GM19438 (cell line): ENCODE measurements at regions not wholly inside any gene's neighbourhood (a gene's known extent, or its start where the extent isn't known, plus 50 kb on each side); places are given as distances from the start of the nearest gene placed in this dataset.

Source experiments
- ATAC-seq: cut with Tn5 transposase; IDR thresholded peaks from one replicate; pipeline ENCODE4 v1.9.1; 2021; ENCODE audit warnings: low read depth; ENCODE audit not compliant: unreplicated experiment

- ATAC-seq: no peak
Observed at GRCh38 chr20:39699166-39699725, 737.1 kb downstream of the DHX35 start.

- ATAC-seq: no peak
Observed at GRCh38 chr20:39698752-39699151, 736.6 kb downstream of the DHX35 start.

GRCh38 chr20:39691151-39691862, 729.2 kb downstream of the DHX35 start:
- no peak for ATAC-seq

GRCh38 chr20:39676857-39677391, 714.8 kb downstream of the DHX35 start:
- no peak for ATAC-seq

- ATAC-seq: no peak
Observed at GRCh38 chr20:39676241-39676640, 714.1 kb downstream of the DHX35 start.

GRCh38 chr20:39674842-39675241, 712.7 kb downstream of the DHX35 start:
- ATAC-seq: no peak

GRCh38 chr20:39670988-39671387, 708.8 kb downstream of the DHX35 start:
- ATAC-seq: no peak

- ATAC-seq: no peak
Observed at GRCh38 chr20:39669659-39670058, 707.5 kb downstream of the DHX35 start.

GRCh38 chr20:39668038-39668437, 705.9 kb downstream of the DHX35 start:
- ATAC-seq: no peak

- no peak for ATAC-seq
Observed at GRCh38 chr20:39661833-39662232, 699.7 kb downstream of the DHX35 start.

GRCh38 chr20:39660965-39661364, 698.8 kb downstream of the DHX35 start:
- ATAC-seq: no peak

- ATAC-seq: no peak
Observed at GRCh38 chr20:39660226-39660625, 698.1 kb downstream of the DHX35 start.

- ATAC-seq: no peak
Observed at GRCh38 chr20:39658662-39659409, 696.7 kb downstream of the DHX35 start.

- no peak for ATAC-seq
Observed at GRCh38 chr20:39654171-39654570, 692.0 kb downstream of the DHX35 start.

- ATAC-seq: no peak
Observed at GRCh38 chr20:39651645-39652325, 689.6 kb downstream of the DHX35 start.

- no peak for ATAC-seq
Observed at GRCh38 chr20:39646874-39647413, 684.8 kb downstream of the DHX35 start.

- ATAC-seq: no peak
Observed at GRCh38 chr20:39645131-39645530, 683.0 kb downstream of the DHX35 start.

GRCh38 chr20:39643292-39643691, 681.1 kb downstream of the DHX35 start:
- no peak for ATAC-seq

GRCh38 chr20:39641423-39641822, 679.3 kb downstream of the DHX35 start:
- no peak for ATAC-seq

GRCh38 chr20:39640147-39640546, 678.0 kb downstream of the DHX35 start:
- ATAC-seq: no peak

GRCh38 chr20:39638731-39639130, 676.6 kb downstream of the DHX35 start:
- ATAC-seq: no peak
